ENCODE measurements at regions not wholly inside any gene's neighbourhood (a gene's known extent, or its start where the extent isn't known, plus 50 kb on each side); places are given as distances from the start of the nearest gene placed in this dataset.

- H3K4me3 ChIP-seq (ENCODE audit: low read depth, low read length): no peak overlapping the region
- no peak for TF ChIP-seq CTCF (IDR thresholded peaks at IDR 0.05; ENCODE audit: insufficient read depth, low read depth, low read length)
- DNase-seq (ENCODE audit: low read depth): no peak
Measured at GRCh38 chr3:141434255-141434654, 52.6 kb upstream of the RASA2 start.

GRCh38 chr3:141436180-141436579 lies 50.6 kb upstream of the RASA2 start:
- no peak overlapping the region for H3K4me3 ChIP-seq (ENCODE audit: low read depth, low read length)
- DNase-seq (ENCODE audit: low read depth): no peak
- TF ChIP-seq CTCF (IDR thresholded peaks at IDR 0.05; ENCODE audit: insufficient read depth, low read depth, low read length): no peak
